Activated CD8-positive, alpha-beta T cell treated with anti-CD3 and anti-CD28 coated beads for 36 hours (primary cell): ENCODE measurements at regions not wholly inside any gene's neighbourhood (a gene's known extent, or its start where the extent isn't known, plus 50 kb on each side); places are given as distances from the start of the nearest gene placed in this dataset.

Experiments used
- ATAC-seq: fragments of 200-7000 bp; cut with Tn5 transposase; one replicate; pipeline ENCODE4 v1.10.0; 2021; ENCODE audit warnings: mild to moderate bottlenecking, moderate library complexity
- CTCF ChIA-PET: fragments of 350-600 bp; sonication (Branson Sonifier 250); formaldehyde crosslinking; loops from one replicate; lab custom pipeline; 2021; ENCODE audit warnings: antibody characterized with exemption; lab: Charles Lee
- POLR2A ChIA-PET: fragments of 350-600 bp; sonication (Branson Sonifier 250); formaldehyde crosslinking; loops from one replicate; lab custom pipeline; 2021; ENCODE audit warnings: antibody characterized with exemption; lab: Charles Lee
- DNase-seq: peaks from one replicate; pipeline ENCODE4 v3.0.0-alpha.2; 2020
- H3K27ac Mint-ChIP-seq: one replicate; pipeline ENCODE4 v1.8.0; 2021; ENCODE audit warnings: mild to moderate bottlenecking, mixed read lengths
- H3K27me3 Mint-ChIP-seq: one replicate; pipeline ENCODE4 v1.8.0; 2021; ENCODE audit warnings: mixed read lengths
- H3K36me3 Mint-ChIP-seq: one replicate; pipeline ENCODE4 v1.8.0; 2021; ENCODE audit warnings: low read depth, mixed read lengths
- H3K4me1 Mint-ChIP-seq: one replicate; pipeline ENCODE4 v1.8.0; 2021; ENCODE audit warnings: low read depth, mixed read lengths
- H3K4me3 Mint-ChIP-seq: one replicate; pipeline ENCODE4 v1.8.0; 2021; ENCODE audit warnings: mild to moderate bottlenecking, moderate library complexity, mixed read lengths
- H3K9me3 Mint-ChIP-seq: one replicate; pipeline ENCODE4 v1.8.0; 2021; ENCODE audit warnings: mixed read lengths
- intact Hi-C: fragments of 100-400 bp; cut with micrococcal nuclease; formaldehyde crosslinking; loops from one replicate; pipeline ENCODE4 v1.10.0; 2022
- TF ChIP-seq, protein P1 (sequence below): fragments of 200-600 bp; IDR thresholded peaks from one replicate; pipeline ENCODE4 v1.8.0; 2022; ENCODE audit warnings: antibody characterized with exemption, mild to moderate bottlenecking

DNA sequence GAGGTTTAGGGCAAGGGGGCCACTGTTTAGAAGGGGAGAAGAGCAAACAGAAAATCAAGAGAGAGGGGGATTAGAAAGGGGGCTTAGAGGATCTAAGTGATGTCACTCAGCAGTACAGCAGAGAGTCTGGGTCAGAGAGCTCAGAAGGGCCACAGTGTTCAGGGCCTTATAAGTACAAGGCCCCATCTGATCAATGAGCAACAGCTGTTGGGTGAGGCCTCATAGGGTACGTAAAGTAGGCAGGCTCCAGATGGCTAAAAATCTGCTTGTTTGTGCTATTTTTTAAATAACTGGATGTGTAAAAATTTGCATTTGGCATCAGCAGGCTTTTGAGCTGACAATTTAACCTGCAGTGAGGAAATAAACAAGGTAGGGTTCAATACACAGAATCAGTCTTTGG lies 149.8 kb downstream of the SH3BGRL2 start:
- ATAC-seq (no peak), DNase-seq (no peak)
- ChIA-PET CTCF (no interaction called here), POLR2A (no interaction called here)
- intact Hi-C loops, result no loop called here
- TF ChIP-seq, protein P1, sequence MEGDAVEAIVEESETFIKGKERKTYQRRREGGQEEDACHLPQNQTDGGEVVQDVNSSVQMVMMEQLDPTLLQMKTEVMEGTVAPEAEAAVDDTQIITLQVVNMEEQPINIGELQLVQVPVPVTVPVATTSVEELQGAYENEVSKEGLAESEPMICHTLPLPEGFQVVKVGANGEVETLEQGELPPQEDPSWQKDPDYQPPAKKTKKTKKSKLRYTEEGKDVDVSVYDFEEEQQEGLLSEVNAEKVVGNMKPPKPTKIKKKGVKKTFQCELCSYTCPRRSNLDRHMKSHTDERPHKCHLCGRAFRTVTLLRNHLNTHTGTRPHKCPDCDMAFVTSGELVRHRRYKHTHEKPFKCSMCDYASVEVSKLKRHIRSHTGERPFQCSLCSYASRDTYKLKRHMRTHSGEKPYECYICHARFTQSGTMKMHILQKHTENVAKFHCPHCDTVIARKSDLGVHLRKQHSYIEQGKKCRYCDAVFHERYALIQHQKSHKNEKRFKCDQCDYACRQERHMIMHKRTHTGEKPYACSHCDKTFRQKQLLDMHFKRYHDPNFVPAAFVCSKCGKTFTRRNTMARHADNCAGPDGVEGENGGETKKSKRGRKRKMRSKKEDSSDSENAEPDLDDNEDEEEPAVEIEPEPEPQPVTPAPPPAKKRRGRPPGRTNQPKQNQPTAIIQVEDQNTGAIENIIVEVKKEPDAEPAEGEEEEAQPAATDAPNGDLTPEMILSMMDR, result no peak
- H3K4me1 Mint-ChIP-seq, result peaks cover 10% of the 10 kb centered on the region
- H3K4me3 Mint-ChIP-seq, result no peak overlapping the region
- peaks cover 3% of the 10 kb centered on the region for H3K27me3 Mint-ChIP-seq
- no peaks in the 10 kb centered on the region for H3K36me3 Mint-ChIP-seq
- H3K27ac Mint-ChIP-seq, result no peak overlapping the region
- no peaks in the 10 kb centered on the region for H3K9me3 Mint-ChIP-seq

DNA sequence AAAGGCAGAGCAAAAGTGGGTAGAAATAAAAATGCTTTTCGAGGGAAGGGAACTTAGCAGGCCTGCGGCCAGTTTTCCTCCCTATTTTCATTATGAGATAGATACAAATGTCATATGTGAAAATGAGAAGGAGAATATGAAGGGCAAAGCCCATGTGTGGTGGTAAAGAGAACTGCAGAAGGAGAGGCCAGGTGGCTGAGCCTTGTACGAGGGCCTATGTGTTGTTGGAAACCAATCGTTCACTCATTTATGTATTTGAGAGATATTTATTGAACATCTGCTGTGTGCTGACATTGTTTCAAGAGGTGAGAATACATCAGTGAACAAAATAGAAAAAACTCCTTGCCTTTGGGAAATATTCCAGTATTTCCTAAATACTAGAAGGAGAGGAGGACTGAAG lies 147.7 kb downstream of the SH3BGRL2 start:
- Mint-ChIP-seq H3K4me1 (peaks cover 10% of the 10 kb centered on the region), H3K27me3 (peaks cover 2% of the 10 kb centered on the region), H3K27ac (no peak overlapping the region), H3K4me3 (no peak overlapping the region), H3K9me3 (no peaks in the 10 kb centered on the region), H3K36me3 (no peaks in the 10 kb centered on the region)
- CTCF ChIA-PET, result interaction anchor here (0.6 to 1.9 kb wide), 23 partner anchors 8 to 712 kb away, joined by 3 to 19 read pairs (median 4); no protein-coding TSS in a partner anchor
- ATAC-seq (no peak), DNase-seq (no peak)
- TF ChIP-seq, protein P1, result no peak
- POLR2A ChIA-PET, result interaction anchor here (1.4 kb wide), 1 partner anchor 10 kb away, joined by 4 read pairs; no protein-coding TSS in a partner anchor
- intact Hi-C loops, result loop anchor here (1.0 kb wide), 1 partner anchor 34 kb away; no protein-coding TSS in a partner anchor

DNA sequence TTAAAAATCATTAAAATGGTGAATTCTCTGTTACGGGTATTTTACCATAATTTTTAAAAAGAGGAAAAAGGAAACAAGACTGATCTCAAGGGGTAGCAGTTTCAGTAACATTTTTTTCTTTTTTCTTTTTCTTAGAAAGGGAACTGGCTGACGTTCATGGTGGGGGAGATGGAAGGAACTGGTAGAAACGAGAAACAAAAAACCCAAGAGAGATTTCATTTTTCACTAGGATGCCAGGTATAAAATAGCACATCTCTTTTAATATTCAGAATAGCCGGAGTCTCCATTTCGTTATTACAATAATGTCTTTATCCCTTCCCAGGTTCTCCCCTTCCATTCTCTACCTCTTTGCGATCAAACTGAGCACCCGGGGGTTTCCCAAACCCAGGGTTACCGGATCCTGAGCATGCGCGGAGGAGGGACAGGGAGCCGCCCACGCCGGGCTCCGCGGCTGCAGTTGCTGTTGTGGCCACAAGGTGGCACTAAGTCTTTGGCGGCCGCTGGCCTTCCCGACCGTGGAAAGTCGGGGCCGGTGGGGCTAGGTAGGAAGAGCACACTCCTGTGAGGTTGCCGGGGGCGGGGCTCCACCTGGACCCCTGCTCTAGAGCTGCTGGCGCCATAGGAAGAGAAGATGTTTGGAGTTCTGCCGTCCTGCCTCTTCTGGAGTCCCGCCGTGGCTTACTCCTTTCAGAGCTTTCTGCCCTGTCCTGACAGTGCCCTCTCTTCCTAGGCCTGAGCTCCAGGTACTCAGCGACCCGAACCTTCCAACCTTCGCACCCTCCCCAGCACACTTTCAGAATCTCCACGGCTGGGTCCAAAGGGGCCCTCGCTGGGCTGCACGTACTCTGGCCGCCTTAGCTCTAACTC lies 146.8 kb downstream of the SH3BGRL2 start:
- peak overlapping the region; percentile 80 for H3K27ac Mint-ChIP-seq

DNA sequence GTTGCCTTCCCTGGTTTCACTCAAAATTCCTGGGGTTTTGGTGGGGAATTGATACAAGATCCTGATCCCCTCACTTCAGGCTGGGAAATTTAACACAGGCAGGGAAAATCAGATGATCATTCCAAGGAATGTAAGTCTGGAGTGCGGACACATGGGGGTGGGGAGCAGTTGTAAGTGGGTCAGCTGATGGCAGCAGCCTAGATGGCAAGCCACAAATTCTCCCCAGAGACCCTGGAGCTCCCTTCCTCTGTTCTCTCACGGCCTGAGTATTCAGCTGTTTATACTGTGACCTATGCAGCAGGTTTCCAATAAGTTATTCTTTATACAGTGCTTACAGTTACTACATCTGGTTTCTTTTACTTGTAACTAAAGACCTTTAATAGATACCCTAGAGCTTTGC lies 144.9 kb downstream of the SH3BGRL2 start:
- no peak for ATAC-seq
- H3K4me1 Mint-ChIP-seq, result peaks cover 10% of the 10 kb centered on the region
- intact Hi-C loops, result loop anchor here (2.0 kb wide), 1 partner anchor 93 kb away; no protein-coding TSS in a partner anchor
- DNase-seq, result no peak
- H3K9me3 Mint-ChIP-seq, result no peaks in the 10 kb centered on the region
- H3K27me3 Mint-ChIP-seq, result peaks cover 2% of the 10 kb centered on the region
- no peaks in the 10 kb centered on the region for H3K36me3 Mint-ChIP-seq
- ChIA-PET POLR2A (no interaction called here), CTCF (interaction anchor here (2.7 kb wide), 1 partner anchor 93 kb away, joined by 16 read pairs; no protein-coding TSS in a partner anchor)
- TF ChIP-seq, protein P1, result no peak
- H3K4me3 Mint-ChIP-seq, result no peak overlapping the region
- no peak overlapping the region for H3K27ac Mint-ChIP-seq

More for the DNA sequence above, 146.8 kb downstream of the SH3BGRL2 start:
- Mint-ChIP-seq H3K27me3 (peaks cover 2% of the 10 kb centered on the region), H3K4me1 (peaks cover 10% of the 10 kb centered on the region), H3K9me3 (no peaks in the 10 kb centered on the region), H3K4me3 (peak overlapping the region; percentile 69), H3K36me3 (no peaks in the 10 kb centered on the region)
- intact Hi-C loops, result loop anchor here (1.0 to 2.0 kb wide), 2 partner anchors 35 to 91 kb away; no protein-coding TSS in a partner anchor
- CTCF ChIA-PET, result interaction anchor here (0.6 to 1.9 kb wide), 24 partner anchors 8 to 711 kb away, joined by 3 to 19 read pairs (median 4); no protein-coding TSS in a partner anchor
- DNase-seq (peak; percentile 92), ATAC-seq (peak; percentile 93)
- TF ChIP-seq, protein P1, result peak; percentile 92
- POLR2A ChIA-PET, result interaction anchor here (1.4 kb wide), 1 partner anchor 11 kb away, joined by 4 read pairs; no protein-coding TSS in a partner anchor
